Stimulated activated CD4-positive, alpha-beta T cell treated with anti-CD3 and anti-CD28 coated beads, Interleukin-1b, Interleukin-23, amount 100 ng/mL, for 4 hours (primary cell): ENCODE measurements at regions not wholly inside any gene's neighbourhood (a gene's known extent, or its start where the extent isn't known, plus 50 kb on each side); places are given as distances from the start of the nearest gene placed in this dataset.

Experiments used
- DNase-seq, 2 donors: peaks; one replicate each; pipeline ENCODE4 v3.0.0-alpha.2; 2020; ENCODE audit warnings: low read depth in 2 of 2

DNA sequence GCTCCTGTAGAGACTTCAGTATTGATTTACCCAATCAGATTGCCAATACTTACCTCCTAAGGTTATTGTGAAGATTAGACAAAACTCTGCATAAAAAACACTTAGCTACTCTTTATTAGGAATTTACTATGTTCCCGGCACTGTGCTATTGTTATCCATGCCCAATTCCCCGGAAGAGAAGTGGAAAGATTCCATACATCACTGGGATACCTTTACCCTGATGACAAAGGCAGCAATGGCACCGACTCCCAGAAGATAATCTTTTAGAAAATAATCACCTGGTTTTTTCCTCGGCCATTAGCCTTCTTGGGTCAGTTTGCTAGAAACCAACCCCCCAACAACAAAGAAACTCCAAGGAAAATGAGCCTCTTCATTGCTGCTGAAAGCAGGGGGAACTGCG lies 226.0 kb downstream of the SNX18 start:
- no peak for DNase-seq

DNA sequence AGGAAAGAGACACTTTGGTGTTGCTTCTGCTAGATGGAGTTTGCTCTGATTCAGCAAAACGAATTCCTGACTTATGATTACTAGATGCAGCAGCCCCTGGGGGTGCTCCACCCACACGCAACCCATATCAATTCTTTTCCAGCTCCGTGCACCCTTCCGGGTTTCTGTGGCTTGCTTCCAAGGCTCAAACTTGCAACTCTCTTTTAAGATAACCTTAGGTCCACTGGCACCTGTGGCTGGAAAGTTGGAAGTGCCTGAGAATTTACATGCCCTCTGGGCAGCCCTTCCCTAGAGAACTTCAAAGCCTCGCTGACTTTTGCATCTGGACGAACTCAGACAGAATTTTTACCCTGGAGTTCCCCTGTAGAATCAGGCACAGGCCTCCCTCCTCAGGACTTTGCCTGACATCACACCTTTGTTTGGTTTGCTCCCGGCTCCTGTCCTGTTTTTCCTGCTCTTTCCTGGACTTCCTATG lies 224.9 kb downstream of the SNX18 start:
- DNase-seq: no peak

DNA sequence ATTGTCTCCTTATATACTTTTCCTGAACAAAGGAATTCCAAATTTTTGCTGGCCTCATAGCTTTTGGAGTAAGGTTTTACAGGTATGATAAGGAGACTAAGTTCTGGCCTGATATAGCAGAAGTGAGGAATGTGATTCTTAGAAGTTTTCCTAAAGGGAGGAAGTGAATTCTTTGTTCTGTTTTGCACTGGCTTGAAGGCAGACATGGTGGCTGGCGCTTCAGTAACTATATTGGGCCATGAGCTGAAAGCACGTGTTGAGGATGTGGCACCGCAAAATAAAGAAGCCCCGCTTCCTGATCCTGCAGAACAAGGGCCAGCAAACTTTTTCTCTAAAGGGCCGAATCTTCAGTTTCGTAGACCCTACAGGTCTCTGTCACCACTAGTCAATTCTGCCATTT lies 224.2 kb downstream of the SNX18 start:
- DNase-seq: no peak

DNA sequence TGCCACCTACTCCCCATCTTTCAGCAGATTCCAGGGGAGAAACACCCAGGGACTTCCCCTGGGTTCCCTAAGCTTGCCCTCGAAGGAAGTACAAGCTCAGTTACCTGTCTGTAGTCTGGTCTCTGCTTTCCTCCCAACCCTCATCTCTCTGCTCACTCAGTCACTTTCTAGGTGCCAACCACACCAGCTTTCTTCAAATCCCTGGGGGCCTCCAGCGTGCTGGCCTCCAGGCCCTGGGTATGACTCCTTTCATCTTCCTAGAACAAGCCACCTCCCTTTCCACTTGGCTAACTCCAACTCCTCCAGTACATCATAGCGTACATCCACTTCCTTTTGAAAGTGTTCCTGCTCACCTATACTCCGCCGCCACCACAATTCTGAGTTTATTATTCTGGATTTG lies 222.6 kb downstream of the SNX18 start:
- DNase-seq: no peak

DNA sequence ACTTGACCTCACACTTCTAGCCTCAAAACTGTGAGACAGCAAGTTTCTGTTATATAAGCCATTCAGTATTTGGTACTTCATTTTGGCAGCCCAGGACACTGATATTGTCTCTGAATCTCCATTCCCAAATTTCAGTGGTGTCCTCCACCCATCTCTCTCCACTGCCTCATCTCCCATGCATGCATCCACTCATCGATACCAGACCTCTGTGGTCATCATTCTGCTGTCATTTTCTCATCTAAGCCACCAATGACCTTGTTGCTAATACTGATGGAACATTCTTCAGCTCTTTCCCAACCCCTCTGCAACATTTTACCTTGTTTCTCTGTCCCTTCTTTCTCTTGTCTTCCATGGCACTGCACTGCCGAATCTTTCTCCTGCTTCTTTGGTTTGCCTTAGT lies 221.8 kb downstream of the SNX18 start:
- no peak for DNase-seq

DNA sequence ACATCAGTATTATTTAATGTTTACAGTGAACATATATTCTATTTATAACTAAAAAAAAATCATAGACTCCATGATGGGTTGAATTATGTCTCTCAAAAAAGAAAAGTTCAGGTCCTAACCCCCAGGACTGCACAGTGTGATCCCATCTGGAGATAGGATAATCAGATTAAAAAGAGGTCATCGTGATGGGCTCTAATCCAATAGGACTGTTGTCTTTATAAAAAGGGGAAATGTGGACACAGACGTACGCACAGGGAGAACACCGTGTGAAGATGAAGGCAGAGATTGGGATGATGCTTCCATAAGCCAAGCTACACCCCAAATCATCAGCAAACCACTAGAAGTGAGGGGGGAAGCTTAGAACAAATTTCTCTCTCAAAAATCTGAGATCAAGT lies 221.4 kb downstream of the SNX18 start:
- no peak for DNase-seq

DNA sequence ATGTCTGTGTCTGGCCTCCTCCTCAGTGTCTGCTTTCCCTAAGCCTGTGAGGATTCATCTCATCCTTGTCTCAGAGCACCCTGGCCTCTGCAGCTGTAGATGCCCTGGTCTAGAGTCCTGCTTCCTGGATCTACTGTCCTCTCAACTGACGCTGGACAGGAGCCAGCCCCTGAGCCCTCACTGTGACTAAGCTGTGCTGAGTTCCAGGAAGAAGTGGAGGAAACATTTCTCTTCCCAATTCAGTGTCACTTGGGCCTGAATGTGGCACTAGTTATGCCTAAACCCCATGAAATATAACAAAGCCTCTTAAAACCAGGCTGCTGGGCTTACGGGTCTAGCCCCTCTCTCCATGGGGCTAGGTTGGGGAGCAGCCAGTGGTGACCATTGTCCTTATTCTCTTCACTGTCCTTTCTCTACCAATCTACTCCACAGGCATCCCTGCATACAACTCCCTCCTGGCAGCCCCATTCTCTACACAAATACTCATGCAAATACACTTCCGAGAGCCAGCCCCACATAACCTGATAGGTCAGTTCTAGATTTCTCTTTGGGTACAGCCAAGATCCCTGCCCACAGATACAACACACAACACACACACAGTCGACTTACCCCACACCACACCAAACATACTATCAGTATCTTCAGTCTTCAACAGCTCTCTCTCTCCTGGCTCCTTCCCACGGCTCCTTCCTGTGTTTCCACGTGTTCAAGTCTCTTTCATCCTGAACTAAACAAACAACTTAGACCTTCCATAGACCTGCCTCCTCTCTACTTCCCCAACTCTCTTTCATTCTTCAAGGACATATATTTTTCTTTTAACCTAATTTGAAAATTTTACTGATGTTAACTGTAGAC lies 220.8 kb downstream of the SNX18 start:
- no peak for DNase-seq

DNA sequence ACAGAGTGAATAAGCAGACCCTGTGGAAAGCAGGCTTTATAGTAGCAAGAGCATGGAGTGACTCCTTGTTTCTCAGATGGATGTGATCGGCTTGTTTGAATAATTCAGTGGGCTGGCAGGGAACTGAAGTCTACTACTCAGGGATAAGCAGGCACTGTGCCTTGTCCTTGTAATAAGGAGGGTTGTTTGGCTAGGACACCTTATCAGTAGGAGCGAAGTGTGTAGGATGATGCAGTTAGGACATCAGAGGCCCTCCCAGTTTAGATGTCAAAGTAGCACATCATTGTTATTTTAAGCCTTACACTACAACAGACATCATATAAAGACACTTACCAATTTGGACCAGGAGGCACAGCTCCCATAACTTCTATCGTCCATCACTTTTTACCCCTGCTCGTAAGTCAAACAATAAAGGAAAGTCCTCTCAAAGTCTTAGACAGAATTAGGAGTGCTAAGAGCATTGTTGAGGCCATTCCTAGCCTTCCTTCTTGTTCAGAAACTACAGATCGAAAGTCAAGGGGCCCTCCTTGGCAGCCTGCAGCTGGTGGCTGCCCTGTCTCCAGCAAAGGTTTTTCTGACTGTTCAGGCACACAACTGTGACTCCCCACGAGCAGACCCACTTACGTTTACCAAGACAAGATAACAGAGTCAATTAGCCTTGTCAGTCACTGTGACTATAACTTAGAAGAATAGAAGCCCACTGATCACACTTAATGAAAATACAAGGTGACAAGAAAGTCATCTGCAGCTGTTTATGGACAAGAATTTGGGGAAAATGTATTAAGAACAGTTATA lies 218.6 kb downstream of the SNX18 start:
- no peak for DNase-seq

DNA sequence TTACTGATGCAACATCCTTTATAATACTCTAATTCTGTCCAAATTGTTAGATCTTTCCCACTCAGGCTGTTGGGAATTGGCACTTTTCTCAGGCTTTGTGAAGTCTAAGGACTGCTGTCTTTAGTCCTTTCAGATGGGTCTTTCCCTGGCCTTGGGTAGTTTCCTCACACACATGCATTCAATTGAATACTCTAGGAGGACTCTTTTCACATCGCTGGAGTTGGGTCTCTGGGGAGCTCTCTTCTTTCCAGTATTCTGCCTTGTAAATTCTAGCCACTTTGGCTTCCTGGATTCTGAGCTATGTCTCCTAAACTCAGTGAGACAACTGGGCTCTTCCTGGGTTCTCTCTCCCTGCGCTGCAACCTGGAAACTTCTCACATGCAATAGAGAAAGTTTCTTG lies 215.5 kb downstream of the SNX18 start:
- no peak for DNase-seq

DNA sequence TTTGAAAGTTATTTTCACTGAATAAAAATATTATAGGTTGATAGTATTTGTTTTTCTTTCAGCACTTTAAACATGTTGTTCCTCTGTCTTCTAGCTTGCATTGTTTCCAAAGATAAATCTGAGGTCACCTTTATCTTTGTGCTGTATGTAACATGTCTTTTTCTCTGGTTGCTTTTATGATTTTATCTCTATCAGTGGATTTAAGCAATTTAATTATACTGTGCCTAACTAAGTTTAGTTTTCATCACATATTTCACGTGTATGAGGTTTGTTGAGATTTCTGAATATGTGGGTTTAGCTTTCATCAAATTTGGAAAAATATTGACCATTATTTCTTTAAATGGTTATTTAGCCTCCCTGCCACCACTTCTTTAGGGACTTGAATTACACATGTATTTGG lies 214.5 kb downstream of the SNX18 start:
- no peak for DNase-seq

DNA sequence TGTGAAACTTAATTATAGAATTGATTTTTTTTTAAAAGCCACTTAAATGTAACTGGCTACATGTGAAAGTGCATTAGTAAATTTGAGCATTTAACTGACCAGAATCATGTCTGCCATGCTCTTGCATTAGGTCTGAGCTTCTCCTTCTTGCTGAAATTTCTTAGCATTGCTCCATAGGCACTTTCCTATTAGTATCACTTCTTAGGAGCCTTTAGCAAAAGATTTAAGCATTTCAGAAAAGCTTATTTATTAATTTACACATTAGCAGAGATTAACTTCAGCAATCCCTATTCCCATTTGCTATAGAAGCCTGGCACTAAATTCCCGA lies 211.0 kb downstream of the SNX18 start:
- DNase-seq: no peak

DNA sequence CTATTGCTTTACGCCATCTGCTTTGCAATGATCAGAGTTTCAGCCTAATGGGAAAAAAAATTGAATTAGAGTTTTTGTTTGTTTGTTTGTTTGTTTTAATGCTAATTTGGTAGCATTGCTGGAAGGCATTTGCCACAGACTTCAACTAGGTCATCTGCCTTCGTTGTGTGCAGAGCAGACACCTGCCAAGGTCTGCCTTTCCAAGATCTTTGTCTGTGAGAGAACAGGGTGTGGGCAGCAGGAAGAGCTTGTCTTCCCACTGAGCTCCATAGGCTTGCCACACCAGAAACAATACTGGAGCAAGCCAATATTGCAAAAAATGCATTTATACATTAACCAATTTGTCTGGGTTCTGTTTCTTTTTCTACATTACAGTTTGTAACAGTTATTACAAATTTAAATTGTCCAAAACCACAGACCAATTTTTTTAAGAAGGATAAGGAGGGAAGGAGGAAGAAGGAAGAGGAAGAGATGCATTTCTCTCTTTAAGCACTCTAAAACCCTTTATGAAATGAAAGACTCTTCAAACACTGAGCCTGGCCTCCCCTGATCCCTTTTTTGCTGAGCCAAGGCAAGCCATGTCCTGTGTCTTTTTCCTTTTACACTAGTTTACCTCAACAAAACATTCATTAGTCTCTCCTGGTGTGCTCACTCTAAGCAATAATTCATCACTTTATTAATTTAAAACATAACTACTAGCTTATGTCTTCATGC lies 210.5 kb downstream of the SNX18 start:
- DNase-seq: no peak

DNA sequence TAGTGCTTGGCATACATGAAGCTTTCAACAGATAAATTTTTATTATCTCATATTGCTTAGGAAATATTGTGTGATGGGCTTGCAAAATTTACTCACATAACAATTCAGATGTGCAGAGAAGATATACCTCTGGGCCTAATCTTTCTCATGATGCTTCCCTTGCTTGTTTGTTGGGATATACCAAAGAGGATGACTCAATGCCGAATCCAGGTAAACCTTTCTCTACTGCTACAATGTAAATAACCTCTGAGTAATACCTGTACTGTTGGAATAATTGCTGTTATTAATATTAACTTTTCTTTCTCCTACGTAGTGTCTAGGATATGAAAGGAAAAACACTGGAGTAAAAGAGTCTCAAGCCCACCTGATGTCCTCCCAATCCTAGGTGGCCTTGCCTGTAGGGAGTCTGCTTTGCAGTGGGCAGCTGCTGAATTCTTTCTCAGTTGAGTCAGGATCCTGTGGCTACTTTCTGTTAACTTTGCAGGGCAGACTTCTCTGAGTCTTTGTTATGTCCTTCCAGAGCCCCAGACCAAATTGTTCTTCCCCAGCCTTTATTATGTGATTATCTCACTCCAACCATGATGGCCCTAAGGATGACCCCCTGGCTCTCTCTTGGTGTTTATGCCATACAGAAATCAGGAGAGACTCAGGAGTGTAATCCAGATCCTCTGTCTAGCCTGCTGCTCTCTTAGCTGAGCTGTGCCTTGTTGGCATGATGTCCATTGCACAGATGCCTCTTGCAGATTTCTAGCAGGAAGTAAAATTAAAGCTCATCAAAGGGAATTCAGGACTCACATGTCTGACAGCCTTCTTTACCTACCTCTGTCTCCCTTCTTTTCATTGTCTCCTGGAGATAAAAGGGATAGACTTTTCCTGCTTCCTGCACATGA lies 208.1 kb downstream of the SNX18 start:
- no peak for DNase-seq

DNA sequence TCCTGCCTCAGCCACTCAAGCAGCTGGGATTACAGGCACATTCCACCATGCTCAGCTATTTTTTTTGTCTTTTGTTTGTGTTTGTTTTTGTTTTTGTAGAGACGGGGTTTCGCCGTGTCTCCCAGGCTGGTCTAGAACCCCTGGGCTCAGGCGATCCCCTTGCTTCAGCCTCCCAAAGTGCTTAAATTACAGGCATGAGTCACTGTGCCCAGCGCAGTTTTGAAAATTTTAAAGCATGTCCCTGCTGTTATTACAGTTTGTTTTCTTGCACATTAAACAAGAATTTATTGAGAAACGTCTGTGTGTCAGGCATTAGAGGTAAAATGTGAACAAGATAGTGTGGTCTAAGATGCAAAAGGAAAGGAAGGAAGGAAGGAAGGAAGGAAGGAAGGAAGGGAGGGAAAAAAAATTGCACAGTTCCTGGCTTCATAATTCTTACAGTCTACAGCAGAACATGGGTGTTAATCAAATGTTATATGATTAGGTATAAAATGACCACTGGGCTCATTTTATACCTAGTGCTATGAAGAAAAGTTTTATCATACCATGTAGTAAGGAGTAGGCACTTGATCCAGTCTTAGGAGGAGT lies 205.4 kb downstream of the SNX18 start:
- DNase-seq: no peak

DNA sequence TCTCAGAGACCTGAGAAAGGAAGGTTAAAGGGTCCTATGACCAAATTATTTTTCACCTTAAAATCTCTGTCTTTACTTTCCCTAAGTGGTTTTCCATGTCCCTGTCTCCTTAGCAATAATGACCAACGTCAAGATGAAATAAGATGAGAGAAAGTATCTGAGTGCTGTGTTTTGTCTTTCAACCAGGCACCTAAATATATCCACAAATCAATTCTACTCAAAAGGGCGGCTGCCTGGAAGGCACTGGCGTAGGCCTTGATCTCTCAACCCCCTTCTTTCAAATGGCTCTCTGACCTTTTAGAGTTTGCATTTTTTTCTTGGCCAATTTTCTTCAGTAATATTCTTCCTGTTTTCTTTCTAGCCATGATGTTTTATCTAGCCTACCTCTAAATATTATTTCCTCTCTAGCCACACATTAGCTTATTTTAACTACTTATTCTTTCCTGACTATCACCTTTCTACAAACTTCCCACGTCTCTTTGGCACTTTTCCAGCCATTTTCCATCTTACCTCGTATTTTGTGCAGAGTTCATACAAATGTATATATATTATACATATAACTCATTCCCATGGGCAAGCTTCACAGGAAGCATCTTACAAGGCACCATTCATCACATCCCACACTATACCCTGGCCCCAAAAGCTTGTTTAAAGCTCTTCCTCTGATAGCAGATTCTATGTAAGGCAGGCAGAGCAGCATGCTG lies 204.5 kb downstream of the SNX18 start:
- DNase-seq: no peak

DNA sequence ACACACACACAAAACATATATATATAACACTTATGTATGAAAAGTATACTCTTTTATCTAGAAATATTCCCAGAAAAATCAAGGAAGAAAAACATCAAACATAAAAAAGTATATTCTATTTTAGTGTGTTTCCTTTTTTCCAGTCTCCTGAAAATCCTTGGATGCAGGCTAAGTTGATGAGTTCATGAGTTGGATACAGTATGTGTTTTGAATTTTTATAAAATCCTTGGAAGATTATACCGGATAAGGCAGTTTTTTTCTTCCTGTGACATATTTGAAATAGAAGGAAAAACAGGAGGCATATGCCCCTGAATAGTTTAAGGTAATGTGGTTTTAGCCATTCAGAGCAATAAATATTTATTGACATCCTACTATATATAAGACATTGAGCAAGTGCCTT lies 203.6 kb downstream of the SNX18 start:
- DNase-seq: no peak

DNA sequence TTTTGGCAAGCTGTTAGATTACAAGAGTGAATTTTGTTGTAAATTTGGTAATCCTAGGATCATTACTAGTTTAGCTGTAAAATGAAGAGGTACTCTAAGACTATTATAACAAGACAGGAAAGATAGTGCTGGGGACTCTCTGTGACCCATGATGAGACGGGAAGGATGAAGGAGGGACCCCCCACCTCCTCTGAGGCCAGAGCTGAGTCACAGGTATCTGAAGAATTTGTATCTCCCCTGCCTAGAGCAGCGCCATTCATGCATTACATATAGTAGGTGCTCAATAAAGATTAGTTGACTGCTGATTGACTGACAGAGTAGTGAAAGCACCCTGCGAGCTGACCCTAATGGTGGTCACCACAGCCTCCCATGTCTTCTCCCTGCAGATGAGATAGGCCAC lies 202.8 kb downstream of the SNX18 start:
- DNase-seq: no peak

DNA sequence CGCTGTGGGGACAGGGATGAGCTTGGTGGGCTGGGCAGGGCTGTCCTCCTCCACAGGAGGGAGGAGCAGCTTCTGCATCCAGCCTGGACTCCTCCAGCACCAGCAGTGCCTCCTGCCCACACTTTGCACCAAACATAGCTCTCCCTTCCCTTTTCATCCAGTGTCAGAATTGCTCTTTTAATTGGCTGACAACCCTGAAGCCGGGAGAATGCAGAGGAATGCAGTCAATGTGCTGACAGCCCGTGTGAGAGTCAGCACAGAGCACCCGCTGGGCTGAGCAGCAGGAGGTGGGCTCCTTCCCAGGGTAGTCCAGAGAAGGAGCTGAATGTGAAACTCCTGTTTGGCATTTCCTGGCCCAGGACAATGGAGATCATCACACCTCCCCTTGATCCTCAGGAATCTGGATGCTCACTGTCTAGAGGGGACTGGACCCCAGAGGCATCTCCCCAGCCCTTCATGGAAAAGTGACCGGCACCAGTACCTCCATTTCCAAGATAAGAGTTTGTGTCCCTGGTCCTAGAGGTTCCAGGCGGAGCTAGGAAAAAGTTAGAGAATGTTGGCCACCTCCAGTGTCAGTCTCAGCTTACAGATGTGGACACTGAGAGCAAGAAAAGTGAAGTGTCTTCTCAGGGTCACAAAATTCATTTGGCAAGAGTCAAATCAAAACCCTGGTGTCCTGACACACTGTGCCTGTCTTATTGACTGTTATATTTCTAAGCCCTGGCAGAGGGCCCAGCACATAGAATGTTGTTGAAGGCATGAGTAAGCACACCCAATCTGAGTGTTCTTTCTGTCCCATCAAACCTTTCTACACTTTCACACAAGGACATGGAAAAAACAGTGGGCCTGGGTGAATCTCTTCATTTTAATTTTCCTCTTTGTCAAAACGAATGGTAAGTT lies 202.1 kb downstream of the SNX18 start:
- no peak for DNase-seq

DNA sequence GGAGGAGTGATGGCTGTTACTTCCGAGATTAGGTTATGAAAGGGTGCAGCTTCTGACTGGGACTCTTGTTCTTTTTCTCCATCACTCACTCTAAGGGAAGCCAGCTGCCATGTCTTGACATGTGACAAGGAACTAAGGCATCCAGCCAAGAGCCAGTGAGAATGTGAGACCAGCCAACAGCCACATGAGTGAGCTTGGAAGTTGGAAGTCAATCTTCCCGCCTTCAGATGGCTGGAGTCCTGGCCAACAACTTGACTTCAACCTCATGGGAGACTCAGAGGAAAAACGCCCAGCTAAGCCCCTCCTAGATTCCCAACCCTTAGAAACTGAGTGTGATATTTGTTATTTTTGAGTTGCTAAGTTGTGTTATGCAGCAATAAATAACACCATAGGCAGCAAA lies 201.1 kb downstream of the SNX18 start:
- DNase-seq: no peak

DNA sequence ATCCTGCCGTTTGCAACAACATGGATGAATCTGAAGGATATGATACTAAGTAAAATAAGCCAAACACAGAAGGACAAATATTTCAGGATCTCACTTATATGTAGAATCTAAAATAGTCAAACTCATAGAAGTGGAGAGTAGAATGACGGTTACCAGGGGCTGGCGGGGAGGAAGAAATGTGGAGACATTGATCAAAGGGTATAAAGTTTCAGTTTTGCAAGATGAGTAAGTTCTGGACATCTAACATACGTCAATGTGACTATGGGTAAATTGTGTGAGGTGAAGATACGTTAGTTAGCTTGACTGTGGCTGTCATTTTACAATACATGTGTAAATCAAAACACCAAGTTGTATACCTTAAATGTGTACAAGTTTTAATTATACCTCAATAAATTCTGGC lies 200.3 kb downstream of the SNX18 start:
- DNase-seq: no peak
